ENCODE measurements at regions not wholly inside any gene's neighbourhood (a gene's known extent, or its start where the extent isn't known, plus 50 kb on each side); places are given as distances from the start of the nearest gene placed in this dataset.

DNA sequence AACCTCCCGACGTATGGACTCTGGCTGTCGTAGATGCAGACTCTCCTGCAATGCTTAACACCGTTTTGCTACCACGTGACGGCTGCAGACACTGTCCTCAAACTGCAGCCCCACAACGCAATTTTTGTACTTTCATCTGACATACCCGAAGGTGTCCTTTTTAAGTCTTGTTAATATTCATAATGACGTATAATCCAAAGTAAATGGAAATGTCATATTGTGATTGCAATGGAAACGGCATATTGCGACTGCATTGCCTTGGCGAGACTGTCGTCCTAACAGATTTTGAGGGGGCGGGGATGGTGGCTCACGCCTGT is 79.3 kb upstream of the TBC1D3K start:
- no peak for TF ChIP-seq CTCF (IDR thresholded peaks at IDR 0.05)
- TF ChIP-seq POLR2A (IDR thresholded peaks at IDR 0.05), result no peak

Measured in adrenal gland (tissue), 5 donors.